ENCODE measurements at regions not wholly inside any gene's neighbourhood (a gene's known extent, or its start where the extent isn't known, plus 50 kb on each side); places are given as distances from the start of the nearest gene placed in this dataset.

- RAD21 ChIA-PET (ENCODE audit: low non-redundant PET in 1 of 2, low total read pairs in 2 of 2, uncharacterized antibody in 2 of 2, unreplicated experiment in 2 of 2): no interaction called here
- BruUV-seq (replicated peaks): no TSS peak
- H3K27ac ChIP-seq (ENCODE audit: low read depth, low read length): no peak overlapping the region
Observed at GRCh38 chr5:88607492-88607891, 275.5 kb downstream of the MEF2C start.

More at GRCh38 chr5:88607492-88607891, 275.5 kb downstream of the MEF2C start:
- ATAC-seq (no peak), DNase-seq (ENCODE audit: low read depth, low spot score) (no peak)
- H3K9ac ChIP-seq (ENCODE audit: low read length): no peak overlapping the region
- ChIA-PET POLR2A (no interaction called here), CTCF (no interaction called here)
- H2AFZ ChIP-seq (ENCODE audit: low read depth, low read length, poor library complexity, severe bottlenecking): no peak overlapping the region
- intact Hi-C loops (cut with micrococcal nuclease): no loop called here
- TF ChIP-seq EGR1 (IDR thresholded peaks at IDR 0.05; ENCODE audit: low read depth) (no peak), CEBPB (IDR thresholded peaks at IDR 0.05; ENCODE audit: low read depth) (no peak), REST (IDR thresholded peaks at IDR 0.05; ENCODE audit: low read depth) (no peak), YY1 (IDR thresholded peaks at IDR 0.05; ENCODE audit: extremely low read depth, insufficient replicate concordance, low read depth, low read length) (no peak), CTCF (IDR thresholded peaks at IDR 0.05 in 2 of 3, conservative IDR thresholded peaks at IDR 0.05 in 1 of 3; ENCODE audit: borderline replicate concordance in 1 of 3, insufficient read depth in 1 of 3, low read depth in 2 of 3, low read length in 2 of 3) (no peak), ZFX (IDR thresholded peaks at IDR 0.05) (no peak), TCF7L2 (IDR thresholded peaks at IDR 0.05; ENCODE audit: borderline replicate concordance, extremely low read depth, insufficient read depth, insufficient read length) (no peak), ZNF274 (IDR thresholded peaks at IDR 0.05; ENCODE audit: low read depth, low read length) (no peak), FOSL1 (IDR thresholded peaks at IDR 0.05; ENCODE audit: low read depth) (no peak), EZH2 (IDR thresholded peaks at IDR 0.05) (no peak), JUND (IDR thresholded peaks at IDR 0.05) (no peak), POLR2AphosphoS5 (IDR thresholded peaks at IDR 0.05; ENCODE audit: low read depth, low read length) (no peak), POLR2A (IDR thresholded peaks at IDR 0.05; ENCODE audit: borderline replicate concordance, extremely low read depth, insufficient read depth, insufficient read length) (no peak), SP1 (IDR thresholded peaks at IDR 0.05; ENCODE audit: low read depth) (no peak)
- TF ChIP-seq, protein P1, sequence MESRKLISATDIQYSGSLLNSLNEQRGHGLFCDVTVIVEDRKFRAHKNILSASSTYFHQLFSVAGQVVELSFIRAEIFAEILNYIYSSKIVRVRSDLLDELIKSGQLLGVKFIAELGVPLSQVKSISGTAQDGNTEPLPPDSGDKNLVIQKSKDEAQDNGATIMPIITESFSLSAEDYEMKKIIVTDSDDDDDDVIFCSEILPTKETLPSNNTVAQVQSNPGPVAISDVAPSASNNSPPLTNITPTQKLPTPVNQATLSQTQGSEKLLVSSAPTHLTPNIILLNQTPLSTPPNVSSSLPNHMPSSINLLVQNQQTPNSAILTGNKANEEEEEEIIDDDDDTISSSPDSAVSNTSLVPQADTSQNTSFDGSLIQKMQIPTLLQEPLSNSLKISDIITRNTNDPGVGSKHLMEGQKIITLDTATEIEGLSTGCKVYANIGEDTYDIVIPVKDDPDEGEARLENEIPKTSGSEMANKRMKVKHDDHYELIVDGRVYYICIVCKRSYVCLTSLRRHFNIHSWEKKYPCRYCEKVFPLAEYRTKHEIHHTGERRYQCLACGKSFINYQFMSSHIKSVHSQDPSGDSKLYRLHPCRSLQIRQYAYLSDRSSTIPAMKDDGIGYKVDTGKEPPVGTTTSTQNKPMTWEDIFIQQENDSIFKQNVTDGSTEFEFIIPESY (IDR thresholded peaks at IDR 0.05; ENCODE audit: extremely low read depth, insufficient replicate concordance, low read length): no peak
- H3K27me3 ChIP-seq (ENCODE audit: insufficient read depth, low read length): no peaks in the 10 kb centered on the region
- H3K36me3 ChIP-seq (ENCODE audit: control insufficient read depth in 1 of 2, insufficient read depth in 2 of 2, low read length in 2 of 2): no peaks in the 10 kb centered on the region
- H4K20me1 ChIP-seq (ENCODE audit: insufficient read depth): no peaks in the 10 kb centered on the region
- no peaks in the 10 kb centered on the region for H3K9me3 ChIP-seq (ENCODE audit: control insufficient read depth in 1 of 2, insufficient read depth in 1 of 2, low read depth in 1 of 2, low read length in 2 of 2)
- H3K9me2 ChIP-seq (ENCODE audit: insufficient read depth): no peaks in the 10 kb centered on the region
- H3K79me2 ChIP-seq (ENCODE audit: insufficient read depth, low read length): no peaks in the 10 kb centered on the region
- H3K4me3 ChIP-seq (replicated peaks in 1 of 2; ENCODE audit: low read depth in 1 of 2, low read length in 2 of 2): no peak overlapping the region
- no peaks in the 10 kb centered on the region for H3K4me1 ChIP-seq (ENCODE audit: control insufficient read depth in 1 of 2, insufficient read depth in 2 of 2, low read length in 2 of 2)
- H3K4me2 ChIP-seq (ENCODE audit: low read length): no peak overlapping the region
